HUES64 (cell line): ENCODE measurements at regions not wholly inside any gene's neighbourhood (a gene's known extent, or its start where the extent isn't known, plus 50 kb on each side); places are given as distances from the start of the nearest gene placed in this dataset.
"Not testable (repeated sequence)": the region's sequence is repeated elsewhere in the genome, so short reads cannot be mapped to it uniquely, and the experiment has no call there.

ENCODE experiments used
- H3K27ac ChIP-seq: 2 replicates; pipeline ENCODE4 v1.7.0; 2013; ENCODE audit warnings: low read depth, low read length, inconsistent platforms
- H3K27me3 ChIP-seq: 2 replicates; pipeline ENCODE4 v1.6.1; 2013; ENCODE audit warnings: mild to moderate bottlenecking, low read length; ENCODE audit not compliant: insufficient read depth
- H3K36me3 ChIP-seq: 2 replicates; pipeline ENCODE4 v1.6.1; 2013; ENCODE audit warnings: mild to moderate bottlenecking, low read length; ENCODE audit not compliant: insufficient read depth
- H3K4me1 ChIP-seq: 2 replicates; pipeline ENCODE4 v1.6.1; 2013; ENCODE audit warnings: mild to moderate bottlenecking, low read length, moderate library complexity; ENCODE audit not compliant: insufficient read depth
- H3K4me3 ChIP-seq: 2 replicates; pipeline ENCODE4 v1.5.1; 2013; ENCODE audit warnings: mild to moderate bottlenecking, low read length, moderate library complexity
- H3K9ac ChIP-seq: 2 replicates; pipeline ENCODE4 v1.6.1; 2013; ENCODE audit warnings: mild to moderate bottlenecking, low read depth, low read length
- H3K9me3 ChIP-seq: 2 replicates; pipeline ENCODE4 v1.6.1; 2013; ENCODE audit warnings: low read depth, low read length; ENCODE audit not compliant: insufficient read depth
- WGBS: fragments of 150-250, 120-280 bp; methylation state at CpG from one replicate; pipeline ENCODE4 v1.1.7; 2013; ENCODE audit warnings: missing lambda C conversion rate; 5-methylcytosine and 5-hydroxymethylcytosine counted together

DNA sequence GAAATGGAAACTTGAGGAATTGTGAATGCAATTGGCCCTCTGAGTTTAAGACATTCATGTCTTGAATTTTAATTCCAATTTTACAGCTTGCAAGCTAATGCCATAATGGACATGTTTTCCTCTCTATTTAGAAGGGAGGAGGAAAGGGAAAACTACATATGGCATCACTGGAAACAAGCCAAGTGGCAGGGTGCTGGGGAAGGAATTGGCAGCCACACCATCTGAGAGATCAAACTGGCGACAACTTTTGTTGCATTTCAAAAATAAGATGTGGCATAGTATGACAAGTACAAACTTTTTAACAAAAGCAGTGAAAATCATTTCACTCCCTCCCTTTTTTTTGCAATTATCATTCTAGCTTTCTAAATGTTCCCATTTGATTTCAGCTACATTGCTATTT is 615.6 kb downstream of the CENPC start:
- Histone ChIP-seq H3K4me3 (no peak overlapping the region), H3K27ac (no peak overlapping the region), H3K4me1 (no peaks in the 10 kb centered on the region), H3K9me3 (no peaks in the 10 kb centered on the region), H3K9ac (no peak overlapping the region), H3K36me3 (no peaks in the 10 kb centered on the region), H3K27me3 (no peaks in the 10 kb centered on the region)
- WGBS, result 100% methylated on average over 1 of the region's 1 CpG

DNA sequence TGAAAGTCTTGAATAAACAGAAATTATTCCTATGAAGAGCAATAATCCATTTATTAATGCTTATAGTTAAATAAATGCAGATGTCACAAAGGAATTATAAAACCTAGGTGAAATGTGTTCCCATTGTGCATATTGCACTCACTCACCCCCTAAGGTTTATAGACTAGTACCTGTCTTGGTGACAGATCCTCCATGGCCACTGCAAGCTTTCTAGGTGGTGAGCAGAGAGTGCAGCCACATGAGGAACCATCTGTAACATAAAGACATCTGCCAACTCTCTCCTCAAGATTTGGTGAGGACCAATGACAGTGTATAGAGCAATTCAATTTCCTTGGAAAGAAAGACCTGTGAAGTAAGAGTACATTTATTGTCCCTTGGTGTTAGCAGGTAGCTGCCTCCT is 616.4 kb downstream of the CENPC start:
- H3K9me3 ChIP-seq, H3K27ac ChIP-seq, H3K36me3 ChIP-seq, H3K9ac ChIP-seq, H3K27me3 ChIP-seq, H3K4me3 ChIP-seq, H3K4me1 ChIP-seq: not testable (repeated sequence)

DNA sequence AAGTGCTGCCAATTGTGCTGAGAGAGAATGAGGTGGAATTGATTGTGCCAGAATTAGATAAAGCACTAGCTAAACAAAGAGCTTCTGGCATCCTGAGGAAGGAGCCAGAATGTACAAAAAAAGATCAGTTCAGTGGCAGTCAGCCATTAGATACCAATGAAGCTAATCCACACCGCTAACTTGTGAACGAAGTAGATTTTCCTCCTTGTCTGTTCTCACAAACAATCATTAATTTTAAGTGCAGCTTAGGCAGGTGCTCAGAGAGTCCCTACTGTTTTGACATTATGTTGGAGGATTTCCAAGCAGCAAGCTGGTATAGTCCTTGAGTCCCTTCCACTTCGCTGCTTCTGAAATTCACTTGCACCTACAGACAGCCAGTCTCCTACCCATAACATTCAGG is 617.4 kb downstream of the CENPC start:
- Histone ChIP-seq H3K36me3 (no peaks in the 10 kb centered on the region), H3K4me1 (no peaks in the 10 kb centered on the region), H3K27me3 (no peaks in the 10 kb centered on the region), H3K9ac (no peak overlapping the region), H3K4me3 (no peak overlapping the region), H3K9me3 (no peaks in the 10 kb centered on the region), H3K27ac (no peak overlapping the region)
- 89% methylated on average over 3 of the region's 3 CpGs for WGBS

DNA sequence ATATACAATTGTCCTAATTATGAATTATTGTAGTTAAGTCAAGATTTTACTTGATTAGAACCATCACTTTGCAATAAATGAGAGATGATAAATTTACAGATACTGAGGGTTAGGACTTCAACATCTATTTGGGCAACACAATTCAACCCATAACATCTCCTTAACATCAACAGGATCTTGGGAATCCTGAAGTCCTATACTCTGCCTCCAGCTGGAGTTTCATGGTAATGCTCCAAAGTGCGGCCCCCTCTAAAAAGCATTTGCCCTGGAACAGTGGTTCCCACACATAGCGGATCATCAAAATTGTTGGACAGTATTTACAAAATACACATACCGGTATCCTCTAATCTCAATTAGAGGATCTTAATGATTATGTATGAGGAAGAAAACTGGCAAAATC is 618.6 kb downstream of the CENPC start:
- WGBS, result 95% methylated on average over 2 of the region's 3 CpGs
- Histone ChIP-seq H3K9ac (no peak overlapping the region), H3K4me3 (no peak overlapping the region), H3K4me1 (no peaks in the 10 kb centered on the region), H3K36me3 (no peaks in the 10 kb centered on the region), H3K27ac (no peak overlapping the region), H3K27me3 (no peaks in the 10 kb centered on the region), H3K9me3 (no peaks in the 10 kb centered on the region)

DNA sequence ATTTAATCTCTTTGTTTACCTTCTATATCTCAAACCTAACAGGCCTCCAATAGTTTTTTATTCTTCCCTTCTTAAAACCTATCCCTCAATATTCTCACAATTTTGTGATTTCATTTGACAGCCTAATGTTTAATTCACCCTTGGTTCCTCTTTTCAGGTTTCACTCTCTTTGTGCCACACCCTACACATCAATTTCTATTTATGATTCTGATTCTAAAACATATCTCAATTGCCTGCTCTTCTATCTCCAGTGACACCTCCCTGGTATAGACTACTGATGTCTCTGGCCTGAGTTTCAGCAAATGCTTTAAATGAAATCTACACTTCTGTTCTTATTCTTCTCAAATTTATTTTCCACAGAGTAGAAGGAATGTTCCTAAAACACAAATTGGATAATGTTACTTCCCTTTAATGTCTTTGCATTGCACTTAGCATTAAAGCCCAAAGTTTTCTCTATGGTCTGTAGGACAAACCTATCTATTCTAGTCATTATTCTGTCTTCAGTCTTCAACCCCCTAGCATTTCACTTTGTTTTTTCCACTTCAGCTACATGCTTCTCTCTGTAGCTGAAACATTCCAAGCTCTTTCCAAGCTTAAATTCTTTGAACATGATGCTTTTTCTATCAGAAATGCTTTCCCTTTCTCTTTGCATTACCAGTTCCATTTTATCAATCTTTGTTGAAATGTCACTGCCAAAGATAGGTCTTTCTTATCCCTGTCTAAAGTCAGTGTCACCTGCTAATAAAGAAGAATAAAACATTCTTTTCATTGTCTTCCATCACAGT is 622.0 kb downstream of the CENPC start:
- Histone ChIP-seq H3K27me3 (no peaks in the 10 kb centered on the region), H3K4me3 (no peak overlapping the region), H3K36me3 (no peaks in the 10 kb centered on the region), H3K9me3 (no peaks in the 10 kb centered on the region), H3K4me1 (no peaks in the 10 kb centered on the region), H3K9ac (no peak overlapping the region), H3K27ac (no peak overlapping the region)

DNA sequence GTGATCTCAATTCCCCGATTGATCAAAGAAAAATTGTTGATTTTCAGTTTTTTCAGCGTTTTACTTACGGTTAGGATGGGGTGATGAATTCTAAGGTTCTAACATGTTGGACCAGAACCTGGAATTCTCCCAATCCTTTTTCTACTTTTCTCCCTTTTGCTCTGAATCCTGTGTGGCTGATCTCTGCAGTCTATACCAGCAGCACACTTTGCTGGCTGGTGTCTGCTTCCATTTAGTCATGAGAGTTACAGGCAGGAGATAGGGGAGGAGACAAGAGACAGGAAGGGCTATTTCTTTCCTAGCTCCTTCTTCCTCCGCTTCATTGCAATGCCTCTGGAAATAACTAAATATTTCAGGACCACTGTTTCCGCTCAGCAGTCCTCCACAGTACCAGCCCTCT is 623.9 kb downstream of the CENPC start:
- Histone ChIP-seq H3K4me1 (no peaks in the 10 kb centered on the region), H3K4me3 (no peak overlapping the region), H3K27ac (no peak overlapping the region), H3K27me3 (no peaks in the 10 kb centered on the region), H3K9ac (no peak overlapping the region), H3K9me3 (no peaks in the 10 kb centered on the region), H3K36me3 (no peaks in the 10 kb centered on the region)
- 74% methylated on average over 5 of the region's 5 CpGs for WGBS

DNA sequence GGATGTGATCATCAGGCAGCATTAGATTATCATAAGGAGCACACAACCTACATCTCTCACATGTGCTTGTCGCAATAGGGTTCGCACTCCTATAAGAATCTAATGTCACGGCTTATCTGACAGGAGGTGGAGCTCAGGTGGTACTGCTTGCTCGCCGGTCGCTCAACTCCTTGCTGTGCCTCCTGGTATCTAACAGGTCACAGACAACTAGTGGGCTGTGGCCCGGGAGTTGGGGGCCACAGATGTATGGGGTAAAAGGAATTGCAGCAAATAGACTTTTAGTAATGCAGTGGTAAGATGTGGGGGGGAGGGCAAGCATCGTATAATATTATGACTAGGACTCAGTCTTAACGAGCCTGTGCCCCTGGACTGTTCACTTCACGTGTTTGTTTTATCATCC is 624.8 kb downstream of the CENPC start:
- Histone ChIP-seq H3K9me3 (no peaks in the 10 kb centered on the region), H3K4me1 (no peaks in the 10 kb centered on the region), H3K36me3 (no peaks in the 10 kb centered on the region), H3K27ac (no peak overlapping the region), H3K9ac (no peak overlapping the region), H3K27me3 (no peaks in the 10 kb centered on the region), H3K4me3 (no peak overlapping the region)
- 93% methylated on average over 9 of the region's 10 CpGs for WGBS

DNA sequence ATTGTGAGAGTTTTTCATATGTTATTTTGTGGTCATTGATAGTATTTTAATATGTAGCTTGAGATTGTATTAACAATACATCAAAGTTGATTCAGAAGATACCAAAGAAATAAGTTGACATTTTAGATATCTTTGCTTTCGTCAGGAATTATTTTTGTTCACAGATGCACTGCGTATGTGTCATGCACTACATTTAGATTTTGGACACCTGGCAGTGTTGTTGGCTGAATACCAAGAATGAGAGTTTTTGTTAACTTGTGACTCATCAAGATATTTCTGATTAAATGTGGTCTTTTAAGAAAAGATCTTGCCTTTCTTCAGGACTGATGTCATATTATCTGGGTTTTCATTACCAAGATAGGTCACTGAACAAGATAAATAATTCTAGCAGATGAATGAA is 633.4 kb downstream of the CENPC start:
- 95% methylated on average over 2 of the region's 2 CpGs for WGBS
- H3K9me3 ChIP-seq, result no peaks in the 10 kb centered on the region
- H3K4me1 ChIP-seq, result no peaks in the 10 kb centered on the region
- no peak overlapping the region for H3K4me3 ChIP-seq
- H3K9ac ChIP-seq, result no peak overlapping the region
- H3K36me3 ChIP-seq, result no peaks in the 10 kb centered on the region
- H3K27ac ChIP-seq, result no peak overlapping the region
- no peaks in the 10 kb centered on the region for H3K27me3 ChIP-seq

DNA sequence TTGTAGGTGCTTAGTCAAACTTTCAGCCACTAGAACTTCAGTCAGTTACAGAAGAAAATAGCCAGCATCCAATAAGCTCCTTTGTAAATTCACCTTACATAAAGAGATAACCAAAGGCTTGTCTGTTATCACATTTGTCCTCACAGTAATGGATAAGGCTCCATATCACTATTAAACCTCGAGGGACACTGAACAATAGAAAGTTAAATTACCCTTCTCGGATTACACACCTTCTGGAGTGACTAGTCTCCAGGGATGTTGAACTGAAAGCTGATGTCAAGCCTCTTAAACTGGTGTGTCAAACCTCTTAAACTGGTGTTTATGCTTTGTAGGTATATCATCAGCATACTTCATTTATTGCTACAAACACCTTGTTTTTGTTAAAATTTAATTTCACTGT is 639.0 kb downstream of the CENPC start:
- Histone ChIP-seq H3K4me1 (peaks cover 6% of the 10 kb centered on the region), H3K9me3 (no peaks in the 10 kb centered on the region), H3K27ac (no peak overlapping the region), H3K4me3 (no peak overlapping the region), H3K27me3 (no peaks in the 10 kb centered on the region), H3K36me3 (no peaks in the 10 kb centered on the region), H3K9ac (no peak overlapping the region)
- WGBS, result 47% methylated on average over 2 of the region's 2 CpGs

DNA sequence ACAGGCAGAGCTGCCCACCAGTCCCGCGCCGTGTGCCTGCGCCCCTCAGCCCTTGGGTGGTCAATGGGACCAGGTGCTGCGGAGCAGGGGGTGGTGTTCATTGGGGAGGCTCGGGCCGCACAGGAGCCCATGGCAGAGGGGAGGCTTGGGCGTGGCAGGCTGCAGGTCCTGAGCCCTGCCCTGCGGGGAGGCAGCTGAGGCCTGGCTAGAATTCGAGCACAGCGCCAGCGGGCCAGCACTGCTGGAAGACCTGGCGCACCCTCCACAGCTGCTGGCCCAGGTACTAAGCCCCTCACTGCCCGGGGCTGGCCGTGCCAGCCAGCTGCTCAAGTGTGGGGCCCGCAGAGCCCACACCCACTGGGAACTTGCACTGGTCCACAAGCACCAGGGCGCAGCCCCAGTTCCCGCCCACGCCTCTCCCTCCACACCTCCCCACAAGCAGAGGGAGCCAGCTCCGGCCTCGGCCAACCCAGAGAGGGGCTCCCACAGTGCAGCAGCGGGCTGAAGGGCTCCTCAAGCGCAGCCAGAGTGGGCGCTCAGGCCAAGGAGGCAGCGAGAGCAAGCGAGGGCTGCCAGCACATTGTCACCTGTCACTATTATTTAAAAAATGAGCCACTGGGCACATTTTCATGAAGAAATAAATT is 645.8 kb downstream of the CENPC start:
- Histone ChIP-seq H3K4me3 (no peak overlapping the region), H3K27me3 (no peaks in the 10 kb centered on the region), H3K27ac (no peak overlapping the region), H3K36me3 (no peaks in the 10 kb centered on the region), H3K9me3 (peaks cover 9% of the 10 kb centered on the region), H3K4me1 (no peaks in the 10 kb centered on the region), H3K9ac (no peak overlapping the region)
- 96% methylated on average over 26 of the region's 26 CpGs for whole genome bisulfite sequencing

DNA sequence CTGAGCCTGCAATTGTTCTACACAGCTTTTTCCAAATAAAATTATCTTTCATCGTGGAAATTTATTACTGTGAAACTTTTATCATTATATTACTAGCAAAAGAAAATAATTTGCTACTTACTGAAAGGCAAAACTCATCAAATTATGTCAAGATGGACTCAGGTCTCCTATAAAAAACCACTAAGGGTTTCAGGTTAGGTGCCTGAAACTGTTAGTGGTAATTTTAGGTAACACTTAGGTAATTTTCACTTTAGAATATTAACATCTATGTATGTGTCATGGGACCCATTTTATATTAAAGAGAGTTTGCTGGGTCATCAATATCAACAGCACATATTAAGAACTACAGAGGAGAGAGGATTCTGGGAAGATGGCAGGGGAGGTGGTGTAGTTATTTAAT is 651.5 kb downstream of the CENPC start:
- Histone ChIP-seq H3K27ac (no peak overlapping the region), H3K36me3 (no peaks in the 10 kb centered on the region), H3K4me3 (no peak overlapping the region), H3K9me3 (no peaks in the 10 kb centered on the region), H3K27me3 (no peaks in the 10 kb centered on the region), H3K9ac (no peak overlapping the region), H3K4me1 (no peaks in the 10 kb centered on the region)
- WGBS, result no CpG with 5 or more reads among the region's 1 CpG

DNA sequence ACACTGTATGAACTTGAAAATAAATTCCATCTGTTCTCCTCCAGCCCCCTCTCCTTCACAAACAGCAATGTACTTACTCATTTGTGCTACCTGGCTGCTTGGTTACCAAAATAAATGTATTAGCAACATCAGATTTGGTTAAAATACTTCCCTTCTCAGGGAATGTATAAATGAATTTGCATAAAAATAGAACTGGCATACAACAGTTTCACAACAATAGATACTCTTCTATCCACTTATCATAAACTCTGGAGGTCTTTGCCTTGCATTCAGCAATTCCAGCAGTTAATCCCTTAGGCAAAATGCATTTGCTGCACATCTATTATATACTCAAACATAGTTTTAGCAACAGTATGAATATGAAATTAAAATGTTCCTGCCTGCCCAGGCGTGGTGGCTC is 658.2 kb downstream of the CENPC start:
- H3K4me3 ChIP-seq, result no peak overlapping the region
- H3K9ac ChIP-seq, result no peak overlapping the region
- peaks cover 13% of the 10 kb centered on the region for H3K9me3 ChIP-seq
- no peak overlapping the region for H3K27ac ChIP-seq
- H3K36me3 ChIP-seq, result no peaks in the 10 kb centered on the region
- H3K4me1 ChIP-seq, result peaks cover 6% of the 10 kb centered on the region; the same call in 1 of the 2 replicates
- H3K27me3 ChIP-seq, result no peaks in the 10 kb centered on the region
- WGBS, result 85% methylated on average over 1 of the region's 1 CpG
